ENCODE measurements at regions not wholly inside any gene's neighbourhood (a gene's known extent, or its start where the extent isn't known, plus 50 kb on each side); places are given as distances from the start of the nearest gene placed in this dataset.

DNA sequence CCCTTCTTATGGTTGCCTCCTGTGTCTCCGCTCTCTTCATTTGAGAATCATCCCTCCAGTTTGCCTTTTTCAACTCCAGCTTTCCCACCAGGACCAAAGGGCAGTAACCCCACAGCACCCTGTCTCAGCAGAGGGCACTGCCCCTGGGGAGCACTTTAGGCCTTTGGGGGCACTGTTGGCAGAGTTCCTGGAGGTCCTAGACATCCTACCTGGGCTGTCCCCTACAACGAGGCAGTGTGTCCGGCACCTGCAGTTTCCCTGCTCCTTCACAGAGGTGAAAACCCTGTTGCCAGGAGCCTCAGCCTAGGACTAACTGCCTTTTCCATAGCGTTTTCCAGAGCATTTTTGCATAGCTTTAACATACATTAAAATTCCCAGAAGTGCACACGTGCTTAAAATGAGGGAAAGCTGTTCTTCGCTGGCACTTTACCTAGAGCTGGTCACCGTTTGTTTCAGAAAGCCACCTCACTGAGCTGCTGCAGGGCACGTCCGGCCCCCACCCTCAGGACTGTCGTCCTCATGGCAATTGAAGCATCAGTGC lies 234.9 kb downstream of the TEX29 start:
- Histone ChIP-seq H3K4me3 (no peak overlapping the region), H3K4me1 (no peaks in the 10 kb centered on the region), H3K36me3 (no peaks in the 10 kb centered on the region), H3K27me3 (no peaks in the 10 kb centered on the region), H3K9me3 (no peaks in the 10 kb centered on the region), H3K27ac (no peak overlapping the region)
- no peak for DNase-seq
- TF ChIP-seq, protein P1, sequence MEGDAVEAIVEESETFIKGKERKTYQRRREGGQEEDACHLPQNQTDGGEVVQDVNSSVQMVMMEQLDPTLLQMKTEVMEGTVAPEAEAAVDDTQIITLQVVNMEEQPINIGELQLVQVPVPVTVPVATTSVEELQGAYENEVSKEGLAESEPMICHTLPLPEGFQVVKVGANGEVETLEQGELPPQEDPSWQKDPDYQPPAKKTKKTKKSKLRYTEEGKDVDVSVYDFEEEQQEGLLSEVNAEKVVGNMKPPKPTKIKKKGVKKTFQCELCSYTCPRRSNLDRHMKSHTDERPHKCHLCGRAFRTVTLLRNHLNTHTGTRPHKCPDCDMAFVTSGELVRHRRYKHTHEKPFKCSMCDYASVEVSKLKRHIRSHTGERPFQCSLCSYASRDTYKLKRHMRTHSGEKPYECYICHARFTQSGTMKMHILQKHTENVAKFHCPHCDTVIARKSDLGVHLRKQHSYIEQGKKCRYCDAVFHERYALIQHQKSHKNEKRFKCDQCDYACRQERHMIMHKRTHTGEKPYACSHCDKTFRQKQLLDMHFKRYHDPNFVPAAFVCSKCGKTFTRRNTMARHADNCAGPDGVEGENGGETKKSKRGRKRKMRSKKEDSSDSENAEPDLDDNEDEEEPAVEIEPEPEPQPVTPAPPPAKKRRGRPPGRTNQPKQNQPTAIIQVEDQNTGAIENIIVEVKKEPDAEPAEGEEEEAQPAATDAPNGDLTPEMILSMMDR (IDR thresholded peaks at IDR 0.05) = no peak
- TF ChIP-seq POLR2A (IDR thresholded peaks at IDR 0.05) = no peak
- intact Hi-C loops (cut with DNase I; ENCODE audit: low total_unique reads) = no loop called here

DNA sequence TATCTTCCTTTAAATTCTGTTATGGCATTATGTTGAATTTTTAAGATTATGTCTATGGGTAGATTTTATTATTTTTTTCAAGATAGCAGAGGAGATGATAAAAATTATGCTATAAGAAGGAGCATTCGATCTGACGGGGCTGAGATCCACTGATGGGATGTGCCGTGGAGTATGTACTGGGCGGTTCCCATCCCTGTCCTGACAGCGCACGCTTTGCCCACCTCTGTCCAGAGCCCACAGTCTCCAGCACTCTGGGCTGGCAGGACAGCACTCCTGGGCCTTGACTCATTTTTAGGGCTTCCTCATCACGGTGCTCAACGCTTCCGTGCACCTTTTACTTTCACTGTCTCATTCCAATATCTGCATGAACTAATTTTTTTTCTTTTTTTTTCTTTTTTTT lies 235.5 kb downstream of the TEX29 start:
- intact Hi-C loops (cut with DNase I; ENCODE audit: low total_unique reads) = no loop called here
- no peak for DNase-seq
- H3K36me3 ChIP-seq = no peaks in the 10 kb centered on the region
- H3K27ac ChIP-seq = no peak overlapping the region
- no peaks in the 10 kb centered on the region for H3K9me3 ChIP-seq
- H3K4me3 ChIP-seq = no peak overlapping the region
- no peaks in the 10 kb centered on the region for H3K27me3 ChIP-seq
- TF ChIP-seq, protein P1 (IDR thresholded peaks at IDR 0.05) = no peak
- TF ChIP-seq POLR2A (IDR thresholded peaks at IDR 0.05) = no peak
- H3K4me1 ChIP-seq = no peaks in the 10 kb centered on the region

DNA sequence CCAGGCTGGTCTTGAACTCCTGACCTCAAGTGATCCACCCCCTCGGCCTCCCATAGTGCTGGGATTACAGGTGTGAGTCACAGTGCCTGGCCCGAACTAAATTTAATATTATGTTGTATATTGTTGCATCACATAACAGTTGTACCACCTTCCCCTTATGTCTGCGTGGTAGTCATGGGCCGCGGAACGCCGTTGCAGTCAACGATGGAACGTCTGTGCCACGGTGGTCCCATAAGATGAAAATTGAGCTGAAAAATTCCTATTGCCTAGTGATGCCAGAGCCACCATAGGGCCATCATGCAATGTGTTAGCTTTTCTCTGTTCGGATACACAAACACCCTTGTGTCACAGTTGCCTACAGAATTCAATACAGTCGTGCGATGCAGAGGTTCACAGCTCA lies 236.1 kb downstream of the TEX29 start:
- no peaks in the 10 kb centered on the region for H3K4me1 ChIP-seq
- no peak overlapping the region for H3K4me3 ChIP-seq
- DNase-seq = no peak
- no peak for TF ChIP-seq POLR2A (IDR thresholded peaks at IDR 0.05)
- TF ChIP-seq, protein P1 (IDR thresholded peaks at IDR 0.05) = no peak
- no peaks in the 10 kb centered on the region for H3K9me3 ChIP-seq
- H3K27me3 ChIP-seq = no peaks in the 10 kb centered on the region
- H3K36me3 ChIP-seq = no peaks in the 10 kb centered on the region
- H3K27ac ChIP-seq = no peak overlapping the region
- intact Hi-C loops (cut with DNase I; ENCODE audit: low total_unique reads) = no loop called here

DNA sequence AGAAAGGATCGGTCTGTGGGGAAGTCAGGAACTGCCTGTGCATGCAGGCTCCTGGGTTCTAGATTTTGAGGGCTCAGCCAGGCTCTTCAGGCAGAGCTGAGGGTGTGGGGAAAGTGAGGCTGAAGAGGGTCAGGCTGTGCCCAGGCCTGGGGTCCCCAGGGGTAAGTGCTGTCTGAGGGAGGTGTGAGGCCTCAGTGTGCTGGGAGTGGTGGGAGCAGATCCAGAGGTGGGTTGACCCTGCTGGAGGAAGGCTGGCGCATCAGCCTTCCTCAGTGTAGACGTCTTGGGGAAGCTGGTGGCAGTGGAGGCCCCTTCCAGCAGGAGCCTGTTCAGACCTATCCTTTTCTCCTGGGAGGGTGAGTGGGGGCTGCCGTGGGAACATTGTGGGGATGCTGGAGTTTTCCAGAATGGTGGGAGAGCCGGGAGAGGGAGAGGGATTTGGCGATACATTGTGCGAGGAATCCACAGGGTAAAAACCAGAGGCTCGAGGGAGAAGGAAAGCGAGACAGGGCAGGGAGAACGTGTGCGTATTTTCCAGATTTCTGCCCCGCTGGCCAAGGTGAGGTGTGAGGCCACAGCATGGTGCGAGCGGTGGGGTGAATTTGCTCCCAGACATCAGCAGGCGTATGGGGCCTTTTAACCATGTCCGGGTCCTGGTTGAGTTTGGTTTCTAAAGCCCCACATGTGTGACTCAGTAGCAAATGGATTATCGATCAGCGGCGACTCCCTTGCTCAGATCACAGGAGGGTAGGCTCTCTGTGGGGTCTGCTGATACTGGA lies 237.7 kb downstream of the TEX29 start:
- H3K27me3 ChIP-seq = no peaks in the 10 kb centered on the region
- no peak for DNase-seq

DNA sequence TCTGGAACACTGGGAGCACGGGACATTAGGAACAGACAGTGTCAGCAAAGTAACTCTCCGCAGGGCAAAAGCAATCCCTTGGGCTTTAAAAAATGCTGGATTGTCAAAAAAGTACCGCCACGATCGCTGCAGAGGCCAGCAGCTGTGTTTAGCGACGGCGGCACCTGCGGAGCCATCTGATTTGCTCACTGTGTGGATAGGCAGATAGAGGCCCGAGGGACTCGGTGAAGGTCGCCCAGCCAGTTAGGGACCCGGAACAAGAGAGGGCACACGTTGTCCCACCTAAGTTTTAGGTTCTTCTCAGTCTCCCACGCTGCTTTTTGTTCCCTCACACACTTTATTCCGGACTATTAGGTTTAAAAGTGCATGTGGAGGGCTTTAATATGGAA lies 238.3 kb downstream of the TEX29 start:
- no peaks in the 10 kb centered on the region for H3K36me3 ChIP-seq
- DNase-seq = no peak
- intact Hi-C loops (cut with DNase I; ENCODE audit: low total_unique reads) = no loop called here
- no peak for TF ChIP-seq POLR2A (IDR thresholded peaks at IDR 0.05)
- TF ChIP-seq, protein P1 (IDR thresholded peaks at IDR 0.05) = no peak
- no peaks in the 10 kb centered on the region for H3K4me1 ChIP-seq
- H3K27me3 ChIP-seq = no peaks in the 10 kb centered on the region
- H3K4me3 ChIP-seq = no peak overlapping the region
- H3K27ac ChIP-seq = no peak overlapping the region
- no peaks in the 10 kb centered on the region for H3K9me3 ChIP-seq

More for the DNA sequence above, 237.7 kb downstream of the TEX29 start:
- no peaks in the 10 kb centered on the region for H3K36me3 ChIP-seq
- TF ChIP-seq, protein P1 (IDR thresholded peaks at IDR 0.05) = no peak
- TF ChIP-seq POLR2A (IDR thresholded peaks at IDR 0.05) = no peak
- no peaks in the 10 kb centered on the region for H3K9me3 ChIP-seq
- H3K27ac ChIP-seq = no peak overlapping the region
- H3K4me3 ChIP-seq = no peak overlapping the region
- intact Hi-C loops (cut with DNase I; ENCODE audit: low total_unique reads) = no loop called here
- no peaks in the 10 kb centered on the region for H3K4me1 ChIP-seq

All from uterus (tissue), 3 donors.